COLO668 (cell line): ENCODE measurements at regions not wholly inside any gene's neighbourhood (a gene's known extent, or its start where the extent isn't known, plus 50 kb on each side); places are given as distances from the start of the nearest gene placed in this dataset.
A peak's percentile ranks its signal among the peaks of the same experiment; 100 is the strongest.

ENCODE experiments used
- DNase-seq: peaks from one replicate; lab custom pipeline; 2025; ENCODE audit not compliant: unreplicated experiment; lab: John Stamatoyannopoulos, UW

DNA sequence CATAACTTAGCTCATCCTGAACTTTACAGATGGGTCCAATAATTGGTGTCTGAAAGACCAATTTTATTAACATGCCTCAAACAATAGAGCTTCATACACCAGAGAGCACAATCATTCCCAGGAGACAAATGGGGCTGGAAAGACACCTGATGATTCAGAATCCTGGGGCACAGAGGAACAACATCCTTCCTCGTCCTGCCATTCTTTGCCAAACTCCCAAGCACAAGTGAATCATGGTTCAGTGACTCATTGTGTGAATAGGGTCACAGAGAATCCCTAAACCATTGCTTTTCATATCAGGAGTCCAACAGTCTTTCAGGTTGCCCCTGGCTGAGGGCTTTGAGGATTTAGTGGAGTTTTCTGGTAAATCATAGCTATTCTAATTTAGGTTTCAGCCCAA, 266.4 kb upstream of the BMP2 start:
- no peak for DNase-seq

DNA sequence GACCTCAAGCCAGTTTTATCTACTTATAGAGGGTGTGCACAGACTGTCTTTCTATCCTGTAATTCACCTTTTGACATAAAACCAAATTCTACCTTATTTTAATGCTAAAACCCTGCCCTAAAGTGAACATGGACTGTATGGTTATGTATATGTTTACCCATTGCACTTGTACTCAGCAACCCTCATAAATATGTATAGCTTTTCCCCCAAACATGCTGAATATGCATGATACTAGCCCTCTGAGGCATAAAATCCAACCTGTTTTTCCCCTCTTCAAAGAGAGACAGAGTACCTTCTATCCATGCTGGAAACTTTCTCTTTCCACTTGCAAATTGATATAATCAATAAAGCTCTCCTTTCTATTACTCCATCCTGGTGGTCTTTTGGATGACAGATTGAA, 267.9 kb upstream of the BMP2 start:
- DNase-seq = no peak

DNA sequence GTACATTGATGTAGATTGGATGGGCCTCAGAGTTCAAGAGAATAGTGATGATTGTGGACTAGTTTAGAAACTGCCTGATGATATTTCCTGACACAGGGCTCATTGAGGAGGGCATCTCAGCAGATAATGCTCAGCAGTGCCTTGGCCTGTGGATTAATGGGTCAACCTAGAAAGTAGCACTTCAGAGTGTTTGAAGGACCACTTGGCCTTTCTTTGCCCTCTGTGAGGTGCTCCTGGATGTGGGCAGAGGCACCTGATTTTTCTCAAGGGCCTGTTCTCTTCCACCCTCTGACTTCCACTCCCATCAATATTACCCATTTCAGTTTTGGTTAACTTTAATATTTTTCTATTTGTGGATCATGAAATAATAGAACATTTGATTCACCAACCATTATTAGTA, 270.6 kb upstream of the BMP2 start:
- no peak for DNase-seq

DNA sequence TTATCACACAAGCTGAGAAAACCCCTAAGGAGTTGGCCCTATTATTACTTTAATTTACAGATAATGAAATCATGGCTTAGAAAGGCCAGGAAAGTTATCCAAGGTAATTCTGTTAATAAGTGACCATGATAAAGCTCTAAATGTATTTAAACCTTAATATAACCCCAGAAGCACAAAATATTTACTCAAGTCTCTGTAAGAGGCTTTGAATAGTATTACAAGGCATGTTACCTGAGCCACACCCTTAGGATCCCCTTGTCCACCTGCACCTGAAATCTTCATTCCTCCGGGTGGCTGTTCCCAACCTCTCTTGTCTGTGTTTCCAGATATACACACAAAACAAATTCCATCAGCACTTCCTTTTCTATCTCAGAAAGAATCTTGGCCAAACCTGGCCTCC, 271.6 kb upstream of the BMP2 start:
- DNase-seq = no peak

DNA sequence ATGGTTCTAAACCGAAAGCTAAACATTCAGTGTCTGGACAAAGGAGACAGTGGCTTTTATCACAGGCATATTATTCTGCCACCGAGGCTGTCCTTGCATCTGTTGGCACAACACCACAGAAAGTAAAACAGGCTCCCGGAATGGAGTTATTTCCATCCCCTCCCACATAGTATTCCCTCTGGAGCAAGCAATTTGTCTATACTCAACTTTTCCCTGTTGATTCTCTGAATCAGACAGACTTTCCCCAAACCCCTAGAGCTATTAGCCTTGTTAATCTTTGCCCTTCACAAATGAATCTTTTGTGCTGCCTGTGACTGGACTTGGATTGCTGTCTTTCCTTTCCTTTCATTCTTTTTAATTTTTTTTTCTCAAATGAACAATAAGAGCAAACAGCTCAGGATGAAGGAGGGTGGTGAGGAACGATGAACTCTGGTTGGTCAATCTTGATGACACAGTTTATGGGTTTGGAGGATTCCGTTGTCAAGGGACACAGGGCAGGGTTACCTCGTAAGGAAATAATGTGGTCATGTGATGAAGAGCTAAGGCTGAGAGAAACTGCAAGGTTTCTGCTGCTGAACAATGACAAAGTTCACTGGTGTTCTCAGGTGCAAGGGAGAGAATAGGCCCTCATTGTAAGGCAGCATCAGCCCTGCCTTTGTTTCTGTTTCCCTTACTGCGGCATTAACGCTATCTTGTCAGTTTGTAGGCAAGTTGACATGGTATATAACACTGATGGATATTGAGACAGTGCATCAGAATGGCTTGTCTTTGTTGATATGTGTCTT, 275.0 kb upstream of the BMP2 start:
- DNase-seq = no peak

DNA sequence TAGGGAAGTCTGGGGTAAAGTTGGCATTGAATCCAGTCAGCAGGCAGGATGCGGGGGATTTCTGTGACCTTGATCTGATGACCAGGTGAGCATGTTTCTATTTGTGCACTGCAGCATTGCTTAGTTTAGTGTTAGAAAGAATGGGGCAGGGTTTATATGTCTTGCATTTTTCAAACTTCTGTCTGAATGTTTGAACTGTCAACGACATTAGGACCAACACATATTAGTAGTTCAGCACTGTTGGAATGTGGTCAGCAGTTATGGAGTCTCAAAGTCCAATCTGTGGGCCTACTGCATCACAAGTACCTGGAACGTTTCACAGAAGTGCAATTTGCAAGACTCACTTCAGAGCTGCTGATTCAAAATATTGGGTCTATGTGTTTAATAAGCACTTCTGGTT, 276.6 kb upstream of the BMP2 start:
- no peak for DNase-seq

DNA sequence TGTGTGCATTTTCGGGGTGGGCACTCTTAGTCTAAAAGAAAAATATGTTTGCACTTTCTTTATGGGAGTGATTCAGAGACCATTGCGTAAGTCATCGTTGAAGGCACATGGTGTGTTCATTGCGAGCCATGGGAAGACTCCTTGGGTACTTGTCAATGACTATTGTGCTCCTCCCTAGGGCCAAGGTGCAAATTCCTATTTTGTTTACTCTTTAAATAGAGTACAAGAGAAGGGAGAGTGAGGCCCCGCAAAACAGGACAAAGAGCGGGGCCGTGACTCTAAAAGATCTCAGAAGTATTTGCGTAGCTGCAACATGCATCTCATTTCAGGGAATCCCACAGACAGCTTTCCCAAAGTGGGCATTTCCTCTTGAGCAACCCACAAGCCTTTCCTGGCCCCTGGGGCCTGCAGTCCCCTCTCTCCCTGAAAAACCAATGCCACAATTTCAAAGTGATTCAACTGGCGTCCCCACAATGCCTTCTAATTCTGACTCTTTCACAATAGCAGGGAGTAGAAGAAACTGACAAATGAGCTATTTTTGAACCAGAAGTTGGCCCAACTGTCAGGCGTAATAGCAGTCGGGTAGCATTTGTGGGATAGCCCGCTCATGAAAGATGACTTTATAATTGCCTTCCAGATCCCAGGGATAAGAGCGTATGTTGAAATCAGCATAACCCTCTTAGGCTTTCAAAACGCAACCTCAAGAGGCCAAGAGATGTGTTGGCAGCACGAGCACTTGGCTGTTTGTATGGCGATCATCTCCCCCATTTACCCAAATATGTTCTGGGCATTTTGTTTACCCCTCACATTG, 277.9 kb upstream of the BMP2 start:
- DNase-seq = peak; percentile 61

DNA sequence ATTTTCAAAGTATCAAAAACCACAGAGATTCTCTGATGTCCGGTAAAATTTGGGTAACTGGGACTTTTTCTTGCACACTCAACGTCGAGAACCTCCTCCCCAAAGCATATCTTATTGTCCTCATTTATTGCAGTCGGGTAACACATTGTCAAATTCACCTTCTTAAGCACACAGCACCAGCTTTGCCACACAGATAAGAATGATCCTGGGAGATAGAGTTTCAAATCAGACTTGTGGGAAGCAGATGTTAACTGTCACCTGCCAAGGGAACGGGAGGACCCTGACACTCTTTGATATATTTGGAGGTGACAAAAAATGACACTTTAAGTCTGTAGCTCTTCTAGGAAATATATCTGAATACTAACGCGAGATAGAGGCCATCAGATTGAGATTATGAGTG, 282.1 kb upstream of the BMP2 start:
- DNase-seq = no peak

DNA sequence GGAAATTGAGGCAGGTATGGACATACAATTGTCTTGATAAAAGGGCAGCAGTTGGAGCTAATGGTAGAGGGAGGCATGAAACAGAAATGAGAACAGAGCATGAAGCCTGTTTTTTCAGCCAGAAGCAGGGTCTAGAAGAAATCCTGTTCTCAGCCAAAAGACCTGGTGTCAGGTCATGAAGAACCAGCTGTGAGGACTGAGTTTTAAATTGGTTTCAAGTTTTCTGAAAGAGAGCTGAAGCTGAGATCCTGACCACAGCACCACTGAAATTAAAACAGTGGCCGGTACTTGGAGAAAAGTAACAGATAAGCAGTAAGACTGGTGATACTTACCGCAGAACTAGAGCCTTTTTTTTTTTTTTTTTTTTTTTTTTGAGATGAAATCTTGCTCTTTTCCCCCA, 283.8 kb upstream of the BMP2 start:
- DNase-seq = no peak

DNA sequence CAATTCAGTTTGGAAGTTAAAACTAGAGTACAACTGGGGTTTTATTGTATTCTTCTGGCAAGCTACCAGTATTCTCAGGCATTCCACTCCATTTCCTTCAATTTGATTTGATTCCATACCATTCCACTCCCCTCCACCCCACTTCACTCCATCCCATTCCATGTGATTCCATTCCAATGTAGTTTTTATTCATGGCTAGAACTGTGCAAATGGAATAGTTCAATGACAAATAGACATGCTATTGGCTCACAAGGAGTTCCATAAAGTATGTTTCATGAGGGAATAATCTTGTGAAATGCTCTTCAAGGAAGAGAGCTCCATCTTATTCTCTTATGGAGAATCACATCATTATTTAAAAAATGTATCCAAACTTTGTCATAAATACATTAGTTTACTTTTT, 285.0 kb upstream of the BMP2 start:
- no peak for DNase-seq

DNA sequence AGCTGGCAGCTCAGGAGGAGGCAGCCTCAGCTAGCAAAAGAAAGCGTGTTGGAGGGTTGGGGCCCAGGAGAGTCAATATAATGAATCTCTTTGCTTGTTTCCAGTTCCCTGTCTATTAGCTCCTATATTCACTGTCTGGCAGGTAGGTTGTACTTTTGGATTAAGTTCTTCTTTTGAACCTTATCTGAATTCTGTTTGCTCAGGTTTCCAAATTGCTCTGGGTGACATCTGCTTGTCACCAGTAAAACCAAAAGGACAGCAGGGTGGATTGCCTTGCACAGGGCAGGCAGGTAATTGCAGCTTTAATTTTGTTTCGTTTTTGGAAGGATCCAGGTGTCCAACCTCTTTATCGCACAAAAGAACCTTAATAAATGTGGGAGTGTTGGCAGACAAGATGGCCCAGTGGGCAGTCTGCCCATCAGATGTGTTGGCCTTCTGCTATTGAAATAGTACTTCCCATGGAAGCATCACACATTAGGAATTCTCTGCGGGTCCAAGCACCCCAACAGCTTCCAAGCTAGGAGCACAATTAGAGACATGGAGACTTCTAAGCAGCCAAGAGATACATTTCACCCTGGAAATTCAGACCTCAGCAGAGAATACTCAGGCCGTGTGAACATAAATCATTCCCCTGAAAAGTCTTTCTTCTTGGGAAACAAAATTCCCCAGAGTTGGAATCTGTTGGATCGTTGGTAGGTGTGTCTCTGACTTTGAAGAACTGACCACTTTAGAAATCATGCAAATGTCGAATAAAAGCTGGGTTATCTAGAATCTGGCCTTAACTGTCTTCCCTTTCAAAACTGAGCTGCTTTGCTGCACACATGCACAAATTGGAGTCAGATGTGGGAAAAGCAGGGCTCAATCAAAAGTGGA, 286.9 kb upstream of the BMP2 start:
- DNase-seq = no peak

DNA sequence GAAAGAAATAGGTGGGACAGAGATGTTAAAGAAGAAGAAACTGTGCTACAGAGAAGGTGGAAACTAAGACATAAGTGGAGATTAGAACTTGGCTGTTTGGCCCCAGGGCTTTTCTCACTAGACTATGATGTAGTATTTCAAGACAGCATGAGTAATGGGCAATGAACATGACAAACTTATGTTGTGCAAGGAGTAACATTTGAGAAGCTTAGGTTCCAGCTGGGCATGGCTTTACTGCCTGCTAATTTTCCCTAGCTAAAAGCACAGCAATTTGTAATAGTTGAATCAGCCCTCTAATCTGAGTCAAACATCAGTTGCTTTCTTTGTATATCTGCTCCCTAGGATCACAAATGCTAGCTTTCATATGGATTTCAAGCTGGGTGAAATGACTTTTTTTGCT, 294.3 kb upstream of the BMP2 start:
- no peak for DNase-seq

DNA sequence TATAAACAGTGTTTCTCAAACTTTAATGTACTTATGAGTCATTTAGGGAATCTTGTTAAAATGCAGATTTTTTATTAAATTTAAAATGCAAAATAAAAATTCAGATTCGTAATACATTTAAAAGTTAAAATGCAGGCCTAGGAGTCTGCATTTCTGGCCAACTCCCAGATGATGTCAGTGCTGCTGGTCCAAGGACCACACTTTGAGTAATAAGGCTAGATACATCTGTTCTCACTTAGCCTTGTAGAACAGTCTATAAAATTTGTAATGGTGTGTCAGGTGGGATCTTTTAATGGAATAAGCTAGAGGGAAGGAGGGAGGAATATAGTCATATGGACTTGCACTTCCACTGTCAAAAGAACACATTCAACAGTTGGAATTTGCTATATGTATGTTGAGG, 295.6 kb upstream of the BMP2 start:
- DNase-seq = no peak

DNA sequence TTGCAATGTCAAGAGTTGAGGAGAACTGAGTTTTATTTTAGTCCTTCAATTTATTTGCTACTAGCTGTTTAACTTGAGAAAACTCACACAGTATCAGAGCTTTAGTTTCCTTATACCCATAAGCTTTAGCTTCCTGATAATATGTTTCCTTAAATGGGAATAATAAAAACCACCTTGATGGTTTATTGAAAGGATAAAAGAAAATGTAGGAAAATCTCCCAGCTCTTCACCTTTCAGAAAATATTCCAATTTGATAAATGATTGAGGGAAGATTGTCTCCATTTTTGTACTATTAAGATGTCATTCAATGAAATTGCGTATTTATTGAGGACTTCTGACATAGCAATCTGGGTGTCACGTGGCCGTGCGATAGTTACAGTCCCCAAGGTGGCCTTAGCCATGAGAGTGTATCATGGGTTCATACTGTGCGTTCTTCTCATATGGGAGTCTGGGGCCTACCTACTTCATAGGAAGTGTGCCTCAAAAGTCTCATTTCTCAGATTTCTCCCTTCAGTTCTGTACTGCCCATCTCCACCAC, 296.3 kb upstream of the BMP2 start:
- DNase-seq = no peak

DNA sequence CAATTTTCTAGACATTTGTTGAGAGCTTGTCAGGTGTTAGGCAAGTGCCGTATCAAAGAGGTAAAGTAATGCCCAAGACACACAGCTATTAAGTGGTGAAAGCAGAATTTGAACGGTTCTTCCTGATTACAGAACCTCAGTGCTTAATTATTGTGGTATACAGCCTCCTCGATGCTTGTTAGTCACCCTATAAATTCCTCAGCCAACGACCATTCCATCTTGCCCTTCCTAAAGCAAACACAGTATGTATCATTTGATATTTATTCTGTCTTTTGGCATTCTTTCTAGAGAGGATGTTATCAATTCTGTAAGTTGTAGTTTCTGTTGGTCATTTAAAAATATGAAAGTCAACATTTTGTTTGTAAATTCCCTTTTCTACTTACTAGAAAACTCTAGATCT, 297.8 kb upstream of the BMP2 start:
- DNase-seq = no peak

DNA sequence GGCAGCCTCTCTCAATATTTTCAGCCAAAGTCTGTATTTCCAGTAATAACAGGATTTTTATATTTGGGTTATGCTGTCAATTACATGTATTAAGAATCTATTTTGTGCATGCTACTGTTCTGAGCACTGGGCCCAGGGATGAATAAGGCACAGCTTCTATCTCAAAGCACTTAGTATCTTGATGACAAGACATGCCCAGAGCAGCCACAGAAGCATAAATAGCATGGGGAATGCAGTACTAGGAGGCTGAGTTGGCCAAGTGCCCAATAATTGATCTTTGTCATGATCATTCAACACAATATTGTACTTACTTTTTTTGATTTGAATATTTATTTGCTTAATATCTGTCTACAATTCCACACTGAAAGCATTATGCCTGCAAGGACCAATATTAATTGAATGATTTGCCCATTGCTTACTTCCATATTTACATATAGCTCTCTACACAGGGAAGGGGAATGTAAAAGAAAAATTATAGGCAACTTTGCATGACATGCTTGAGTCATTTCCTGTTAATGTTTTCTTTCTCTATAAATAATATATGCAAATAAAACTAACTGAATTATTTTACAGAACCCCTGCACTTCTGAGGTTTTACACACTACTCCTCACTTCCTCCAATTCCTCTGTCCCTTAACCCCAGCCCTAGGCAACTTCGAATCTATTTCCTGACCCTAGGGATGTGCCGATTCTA, 298.9 kb upstream of the BMP2 start:
- DNase-seq = no peak

DNA sequence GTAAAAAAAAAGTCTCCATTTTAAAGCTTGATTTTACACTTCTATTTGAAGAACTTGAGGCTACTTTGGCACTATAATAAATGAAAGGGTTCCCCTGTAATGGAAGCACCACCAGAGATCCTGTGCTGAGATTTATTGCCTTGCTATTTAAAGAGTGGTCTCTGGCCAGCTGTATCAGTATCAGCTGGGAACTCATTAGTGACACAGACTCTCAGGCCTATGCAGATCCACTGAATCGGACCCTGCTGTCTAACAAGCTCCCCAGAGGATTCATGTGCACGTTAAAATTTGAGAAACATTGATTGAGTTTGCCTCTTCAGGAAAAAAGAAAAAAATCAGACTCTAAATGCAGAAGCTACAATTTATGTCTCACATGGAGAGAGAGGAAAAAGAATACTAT, 299.9 kb upstream of the BMP2 start:
- DNase-seq = no peak

DNA sequence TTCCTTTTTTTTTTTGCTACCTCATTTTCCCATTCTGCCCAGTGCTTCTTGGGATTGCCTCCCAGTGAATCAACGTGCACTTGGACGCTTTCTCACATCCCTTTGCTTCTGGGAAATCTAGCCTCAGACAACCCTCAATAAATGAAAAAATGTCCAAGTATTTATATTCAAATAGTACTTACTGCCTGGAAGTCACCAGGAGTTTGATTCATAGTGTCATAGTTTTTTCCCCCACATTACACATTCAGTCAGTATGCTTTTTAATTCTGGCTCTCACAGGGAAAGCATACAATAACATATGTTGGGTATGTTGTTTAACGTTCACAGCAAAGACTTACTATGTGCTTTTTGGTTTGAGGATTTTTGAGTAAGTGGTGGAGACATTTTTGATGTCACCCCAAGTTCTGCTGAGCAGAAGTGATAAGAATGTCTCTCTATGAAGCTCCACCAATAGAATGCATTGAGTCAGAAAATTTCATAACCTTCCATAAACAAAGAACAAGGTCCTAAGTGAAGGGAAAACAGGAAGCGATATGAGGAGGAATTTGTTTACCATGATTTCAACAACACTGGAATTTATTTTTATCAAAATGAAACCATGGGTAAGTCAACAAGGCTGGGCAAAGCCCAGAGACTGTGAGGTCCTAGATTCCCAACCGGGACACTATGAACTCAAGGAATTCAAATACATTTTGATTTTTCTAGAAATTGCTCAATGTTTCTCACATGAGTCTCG, 301.2 kb upstream of the BMP2 start:
- DNase-seq = no peak

DNA sequence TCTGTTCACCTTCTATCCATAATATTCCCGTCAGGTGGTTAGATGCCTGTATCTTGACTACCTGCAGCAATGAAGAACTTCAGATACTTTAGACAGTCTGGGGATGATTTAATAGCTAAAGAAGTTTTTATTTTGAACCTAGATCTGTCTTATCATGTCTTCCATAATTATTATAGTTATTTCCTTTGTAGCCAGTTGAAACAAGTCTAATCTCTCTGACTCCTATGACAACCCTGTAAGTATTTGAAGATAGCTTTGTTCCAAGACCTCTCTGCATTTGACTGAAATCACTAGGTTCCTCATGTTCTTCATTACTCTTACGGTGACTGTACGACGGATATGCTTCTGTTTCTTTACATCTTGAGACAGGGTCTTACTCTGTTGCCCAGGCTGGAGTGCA, 316.6 kb upstream of the BMP2 start:
- DNase-seq = no peak

DNA sequence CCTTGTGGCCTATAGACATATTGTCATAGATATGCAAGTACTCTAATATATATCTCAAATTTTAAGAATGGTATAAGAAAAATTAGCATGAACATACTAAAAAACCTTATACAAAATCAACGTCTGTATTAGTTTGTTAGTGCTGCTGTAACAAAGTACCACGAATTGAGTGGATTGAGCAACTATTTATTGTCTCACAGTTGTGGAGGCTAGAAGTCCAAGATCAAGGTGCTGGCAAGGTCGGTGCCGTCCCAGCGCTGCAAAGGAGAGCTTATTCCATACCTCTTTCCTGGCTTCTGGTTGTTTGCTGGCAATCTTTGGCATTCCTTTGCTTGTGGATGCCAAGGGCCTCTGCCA, 317.6 kb upstream of the FERMT1 start:
- no peak for DNase-seq
